Epithelial cell of proximal tubule (primary cell): ENCODE measurements at regions not wholly inside any gene's neighbourhood (a gene's known extent, or its start where the extent isn't known, plus 50 kb on each side); places are given as distances from the start of the nearest gene placed in this dataset.

Experiments used
- DNase-seq: peaks from one replicate; pipeline ENCODE4 v3.0.0-alpha.2; 2011; ENCODE audit warnings: low read depth
- H3K4me3 ChIP-seq: 2 replicates; pipeline ENCODE4 v1.5.1; 2011; ENCODE audit warnings: low read depth, mild to moderate bottlenecking, low read length
- TF ChIP-seq, protein P1 (sequence below): conservative IDR thresholded peaks from 2 replicates; pipeline ENCODE4 v1.5.1; 2012; ENCODE audit warnings: low read depth, mild to moderate bottlenecking, low read length

DNA sequence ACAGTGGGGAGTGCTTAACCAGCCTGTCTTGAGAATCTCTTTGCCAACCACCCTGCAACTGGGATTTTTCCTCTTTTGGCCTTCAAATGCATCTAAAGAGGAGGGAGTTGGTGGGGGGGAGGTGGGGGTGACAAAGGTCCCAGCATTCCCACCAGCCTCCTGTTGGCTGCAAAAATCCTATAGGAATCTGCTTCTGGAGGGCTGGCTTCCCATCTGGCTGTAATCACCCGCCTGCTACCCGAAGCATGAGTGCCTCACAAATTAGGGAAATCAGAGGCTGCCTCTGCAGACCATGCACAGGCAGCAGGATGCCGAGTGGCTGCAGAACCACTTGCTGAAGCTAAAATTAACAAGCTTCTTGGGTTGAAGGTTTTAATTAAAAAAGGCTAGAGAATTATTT, 73.9 kb upstream of the WSCD2 start:
- H3K4me3 ChIP-seq = no peak overlapping the region
- no peak for DNase-seq
- TF ChIP-seq, protein P1, sequence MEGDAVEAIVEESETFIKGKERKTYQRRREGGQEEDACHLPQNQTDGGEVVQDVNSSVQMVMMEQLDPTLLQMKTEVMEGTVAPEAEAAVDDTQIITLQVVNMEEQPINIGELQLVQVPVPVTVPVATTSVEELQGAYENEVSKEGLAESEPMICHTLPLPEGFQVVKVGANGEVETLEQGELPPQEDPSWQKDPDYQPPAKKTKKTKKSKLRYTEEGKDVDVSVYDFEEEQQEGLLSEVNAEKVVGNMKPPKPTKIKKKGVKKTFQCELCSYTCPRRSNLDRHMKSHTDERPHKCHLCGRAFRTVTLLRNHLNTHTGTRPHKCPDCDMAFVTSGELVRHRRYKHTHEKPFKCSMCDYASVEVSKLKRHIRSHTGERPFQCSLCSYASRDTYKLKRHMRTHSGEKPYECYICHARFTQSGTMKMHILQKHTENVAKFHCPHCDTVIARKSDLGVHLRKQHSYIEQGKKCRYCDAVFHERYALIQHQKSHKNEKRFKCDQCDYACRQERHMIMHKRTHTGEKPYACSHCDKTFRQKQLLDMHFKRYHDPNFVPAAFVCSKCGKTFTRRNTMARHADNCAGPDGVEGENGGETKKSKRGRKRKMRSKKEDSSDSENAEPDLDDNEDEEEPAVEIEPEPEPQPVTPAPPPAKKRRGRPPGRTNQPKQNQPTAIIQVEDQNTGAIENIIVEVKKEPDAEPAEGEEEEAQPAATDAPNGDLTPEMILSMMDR = no peak

DNA sequence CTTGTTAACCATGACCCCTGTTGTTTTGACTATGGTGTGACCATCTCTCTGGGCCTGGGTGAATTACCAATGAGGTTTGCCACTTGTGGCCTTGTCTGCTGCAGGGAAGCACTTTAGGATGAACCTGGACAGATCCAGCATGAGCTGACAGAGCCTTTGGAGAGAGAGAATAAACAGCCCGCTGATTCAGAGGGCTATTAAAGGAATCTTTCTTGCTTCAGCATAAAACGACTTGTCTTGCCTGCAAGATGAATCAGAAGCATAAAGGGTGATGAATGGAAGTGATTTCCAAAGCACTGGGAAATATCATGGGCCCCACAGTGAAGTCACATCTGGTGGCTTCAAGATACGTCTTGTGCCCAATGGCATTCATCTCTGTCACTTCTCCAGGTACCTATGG, 69.0 kb upstream of the WSCD2 start:
- no peak overlapping the region for H3K4me3 ChIP-seq
- DNase-seq = no peak

DNA sequence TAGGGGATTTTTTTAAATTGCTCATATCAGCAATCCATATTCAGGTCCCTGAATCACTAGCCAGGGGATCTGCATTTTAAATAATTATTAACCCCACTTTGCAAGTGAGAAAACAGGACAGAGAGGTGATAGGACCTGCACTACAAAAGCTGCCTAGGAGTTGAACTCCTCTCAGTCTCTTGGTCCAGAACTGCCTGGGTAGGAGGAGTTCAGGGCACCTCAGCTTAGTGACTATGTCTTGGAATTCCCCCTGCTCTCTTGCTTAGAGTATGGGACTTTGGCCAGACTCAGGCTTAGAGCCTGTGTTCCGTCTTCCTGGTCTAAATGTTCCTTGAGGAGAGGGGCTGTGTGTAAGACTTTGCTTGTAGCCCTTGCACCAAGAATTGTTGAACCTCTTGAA, 68.2 kb upstream of the WSCD2 start:
- no peak for DNase-seq
- TF ChIP-seq, protein P1 = no peak

More for the DNA sequence above, 69.0 kb upstream of the WSCD2 start:
- TF ChIP-seq, protein P1 = no peak

DNA sequence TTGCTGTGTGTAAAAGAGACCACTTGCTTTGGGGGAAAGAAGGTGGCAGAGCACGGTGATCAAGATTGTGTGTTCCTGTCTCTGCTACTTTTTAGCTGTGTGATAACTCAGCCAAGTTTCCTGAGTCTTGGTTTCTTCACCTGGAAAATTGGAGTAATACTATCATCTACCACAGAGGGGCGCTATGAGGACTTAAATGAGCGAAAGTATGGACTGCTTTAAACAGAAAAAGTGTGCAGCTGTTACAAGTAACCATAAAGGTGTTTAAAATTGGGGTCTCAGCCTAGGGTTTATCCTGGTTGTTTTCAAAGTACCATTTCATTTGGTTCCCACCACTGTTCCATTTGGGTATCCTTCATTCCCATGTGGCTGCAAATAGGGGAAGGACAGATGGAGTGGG, 65.9 kb upstream of the WSCD2 start:
- DNase-seq = no peak
- TF ChIP-seq, protein P1 = peak; percentile 40

More for the DNA sequence above, 68.2 kb upstream of the WSCD2 start:
- H3K4me3 ChIP-seq = no peak overlapping the region

DNA sequence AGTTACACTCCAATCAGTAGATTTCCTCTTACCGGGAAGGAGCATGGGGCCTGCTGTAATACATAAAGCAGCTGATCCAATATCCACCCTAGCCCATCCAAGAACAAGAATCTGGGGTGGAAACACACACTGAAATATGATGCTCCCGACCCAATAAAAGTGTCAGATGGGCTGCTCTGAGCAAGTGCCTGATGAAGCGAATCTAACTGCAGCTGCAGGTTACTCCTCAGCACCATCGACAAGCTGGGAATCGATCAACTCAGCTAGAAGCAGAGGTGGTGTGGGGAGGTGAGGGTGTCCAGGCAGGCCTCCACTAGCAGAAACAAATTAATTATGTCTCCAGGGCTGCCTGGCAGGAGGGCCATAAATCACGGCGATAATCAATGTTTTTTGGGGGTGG, 64.0 kb upstream of the WSCD2 start:
- DNase-seq = no peak
- TF ChIP-seq, protein P1 = no peak
- H3K4me3 ChIP-seq = no peak overlapping the region

More for the DNA sequence above, 65.9 kb upstream of the WSCD2 start:
- no peak overlapping the region for H3K4me3 ChIP-seq

DNA sequence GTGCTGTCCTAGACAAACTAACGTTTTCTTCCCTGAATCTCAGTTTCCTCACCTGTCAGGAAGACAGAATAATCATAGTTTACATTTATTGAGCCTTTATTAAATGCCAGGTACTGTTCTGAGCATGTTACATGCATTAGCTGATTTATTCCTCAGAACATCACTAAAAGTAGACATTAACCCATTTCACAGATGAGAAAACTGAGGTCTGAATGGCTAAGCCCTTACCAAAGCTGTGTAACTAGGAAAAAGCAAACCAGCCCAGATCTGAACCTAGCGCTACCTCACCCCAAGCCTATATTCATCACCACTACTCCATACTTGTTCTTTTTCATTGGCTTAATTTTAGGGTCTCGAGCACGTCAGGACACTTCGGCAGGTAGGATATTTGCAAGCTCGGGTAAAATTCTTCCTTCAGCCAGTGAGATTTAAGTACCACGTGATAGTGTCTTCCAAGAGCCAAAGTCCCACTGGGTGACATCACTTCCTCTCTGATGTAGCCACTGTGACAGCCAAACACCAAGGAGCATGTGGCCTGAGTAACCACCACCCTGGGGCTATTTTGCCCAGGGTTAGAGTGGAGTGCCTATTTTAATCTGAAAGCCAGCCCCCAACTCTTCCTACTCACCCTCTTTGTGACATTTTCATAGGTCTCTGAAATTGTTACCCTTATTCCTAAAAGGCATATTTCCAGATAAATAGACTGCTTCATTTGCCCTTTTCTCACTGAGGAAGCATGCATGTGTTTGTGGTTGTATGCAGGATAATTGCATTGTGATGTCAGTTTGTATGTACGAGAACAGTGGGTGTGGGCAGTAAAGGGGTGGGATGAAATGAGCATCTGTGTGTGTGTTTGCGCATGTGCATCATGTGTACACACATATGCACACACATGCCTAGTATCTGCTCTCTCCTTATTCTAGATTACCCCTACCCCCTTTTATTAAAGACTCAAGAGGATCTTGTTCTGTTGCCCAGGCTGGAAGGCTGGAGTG, 62.2 kb upstream of the WSCD2 start:
- no peak overlapping the region for H3K4me3 ChIP-seq
- DNase-seq = no peak
- TF ChIP-seq, protein P1 = no peak

DNA sequence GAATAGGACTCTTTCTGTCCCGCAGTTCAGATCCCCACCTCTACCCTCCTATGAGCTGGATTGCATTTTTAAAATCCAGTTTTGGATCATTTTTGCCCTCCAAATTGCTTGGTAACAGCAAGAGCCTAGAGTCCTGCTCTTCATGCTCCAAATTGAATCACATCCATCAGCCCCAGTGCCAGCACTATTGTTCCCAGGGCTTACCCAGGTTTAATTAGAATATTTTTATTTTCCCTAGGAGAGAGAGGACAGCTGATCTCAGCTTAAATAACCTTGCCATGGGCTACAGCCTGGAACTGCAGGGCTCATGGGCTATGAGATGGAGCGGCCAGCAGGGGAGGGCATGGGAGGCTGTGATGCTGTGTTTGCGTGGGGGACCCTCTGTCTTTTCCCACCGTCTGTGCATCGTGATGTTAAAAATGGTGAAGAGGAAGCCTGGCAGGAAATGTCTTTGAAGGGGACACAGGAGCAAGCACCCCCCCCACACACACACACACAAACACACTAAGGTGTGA, 59.4 kb upstream of the WSCD2 start:
- no peak overlapping the region for H3K4me3 ChIP-seq
- DNase-seq = no peak
- TF ChIP-seq, protein P1 = no peak
